Stimulated activated CD8-positive, alpha-beta memory T cell treated with anti-CD3 and anti-CD28 coated beads, Interleukin-2, amount 100 ng/mL, for 1 hour (primary cell): ENCODE measurements at regions not wholly inside any gene's neighbourhood (a gene's known extent, or its start where the extent isn't known, plus 50 kb on each side); places are given as distances from the start of the nearest gene placed in this dataset.

Experiments
- DNase-seq, 2 donors: peaks; one replicate each; pipeline ENCODE4 v3.0.0-alpha.2; 2020; ENCODE audit warnings: low read depth in 2 of 2

DNA sequence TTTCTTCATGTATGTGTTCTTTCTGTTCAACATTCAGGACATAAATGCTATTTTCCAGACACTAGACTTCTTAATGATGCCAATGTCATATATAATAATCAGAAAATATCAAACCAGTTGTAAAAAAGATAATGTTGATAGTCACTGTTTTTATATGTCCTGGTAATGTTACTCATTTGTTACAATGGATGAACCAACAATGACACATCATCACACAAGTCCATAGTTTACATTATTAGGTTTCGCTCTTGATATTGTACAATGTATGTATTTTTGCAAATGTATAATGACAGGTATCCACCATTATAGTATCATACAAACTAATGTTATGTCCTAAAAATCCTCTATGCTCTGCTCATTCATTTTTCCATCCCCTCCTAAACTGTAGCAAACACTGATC, 243.8 kb upstream of the CDIN1 start:
- DNase-seq: no peak

- DNase-seq: no peak
Measured at GRCh38 chr15:36344887-36345286, 234.5 kb upstream of the CDIN1 start.

DNA sequence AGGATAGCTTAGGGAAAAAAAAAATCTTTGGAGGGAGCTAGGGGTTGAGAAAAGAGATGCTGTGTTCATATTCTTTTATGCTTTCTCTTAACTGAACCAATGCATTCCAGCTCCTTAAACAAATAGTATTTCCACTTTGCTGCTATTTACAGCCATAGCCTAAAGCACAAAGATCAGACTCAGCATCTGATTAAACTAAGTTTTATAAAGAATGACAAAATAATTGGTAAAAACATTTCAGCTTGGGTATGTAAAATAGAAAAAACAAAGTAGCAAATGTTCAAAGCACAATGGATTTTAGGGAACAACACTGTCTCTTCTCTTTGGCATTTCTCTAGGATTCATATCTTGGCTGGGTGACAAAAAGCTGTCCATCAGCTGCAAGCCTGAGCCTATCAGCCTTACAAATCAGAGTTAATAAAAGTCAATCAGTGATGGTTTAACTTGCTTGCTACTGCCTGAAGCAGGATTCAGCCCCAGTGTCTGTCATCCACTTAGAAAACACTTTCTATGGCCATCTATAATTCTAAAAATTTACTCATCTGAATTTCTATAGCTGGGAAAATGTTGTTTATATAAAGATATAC, 232.1 kb upstream of the CDIN1 start:
- no peak for DNase-seq

DNA sequence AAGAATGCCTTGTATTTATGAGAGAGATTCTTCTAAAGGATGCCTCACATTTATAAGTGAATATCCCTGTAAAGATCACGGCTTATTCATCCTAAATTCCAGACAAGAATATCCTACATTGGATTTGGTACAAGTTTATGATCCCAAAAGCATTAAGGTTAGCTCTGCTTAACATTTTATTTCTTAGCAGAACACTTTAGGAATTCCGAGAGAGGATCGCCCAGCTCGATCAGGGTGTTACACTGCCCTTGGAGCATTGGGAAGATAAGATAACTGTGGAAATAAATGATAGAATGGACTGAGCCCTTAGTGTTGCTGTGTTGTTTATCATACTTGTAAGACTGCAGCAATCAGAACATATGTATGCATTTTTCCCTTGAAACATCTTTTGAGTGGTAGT, 223.0 kb upstream of the CDIN1 start:
- DNase-seq: no peak

DNA sequence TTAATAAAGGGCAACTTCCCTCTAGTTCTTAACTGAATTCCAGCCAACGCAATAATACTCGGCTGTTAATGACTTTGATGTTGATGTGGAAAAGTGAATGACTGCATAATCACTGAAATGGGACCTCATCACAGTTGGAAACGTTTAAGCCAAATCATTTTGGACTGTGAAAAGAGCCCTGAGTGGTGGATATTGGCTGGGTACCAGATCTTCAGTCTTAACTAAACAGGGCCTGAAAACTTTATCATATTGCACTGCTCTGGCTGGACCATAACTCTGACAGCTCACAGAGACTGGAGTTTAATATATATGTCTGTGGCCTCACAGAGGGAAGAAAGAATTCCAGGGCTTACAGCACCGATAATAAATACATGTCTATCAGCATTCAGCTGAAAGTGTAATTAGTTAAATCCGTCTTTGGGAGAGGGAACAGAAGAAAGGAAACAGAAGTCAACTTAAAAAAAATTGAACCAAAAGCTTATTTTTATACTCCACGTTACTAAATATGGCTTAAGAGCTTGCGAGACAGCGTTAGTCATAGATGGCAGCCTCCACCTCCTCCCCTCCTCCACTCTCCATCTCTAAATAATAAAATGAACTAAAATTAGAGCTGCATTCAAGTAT, 222.3 kb upstream of the CDIN1 start:
- DNase-seq: no peak

- DNase-seq: no peak
Measured at GRCh38 chr15:36358094-36358493, 221.3 kb upstream of the CDIN1 start.

DNA sequence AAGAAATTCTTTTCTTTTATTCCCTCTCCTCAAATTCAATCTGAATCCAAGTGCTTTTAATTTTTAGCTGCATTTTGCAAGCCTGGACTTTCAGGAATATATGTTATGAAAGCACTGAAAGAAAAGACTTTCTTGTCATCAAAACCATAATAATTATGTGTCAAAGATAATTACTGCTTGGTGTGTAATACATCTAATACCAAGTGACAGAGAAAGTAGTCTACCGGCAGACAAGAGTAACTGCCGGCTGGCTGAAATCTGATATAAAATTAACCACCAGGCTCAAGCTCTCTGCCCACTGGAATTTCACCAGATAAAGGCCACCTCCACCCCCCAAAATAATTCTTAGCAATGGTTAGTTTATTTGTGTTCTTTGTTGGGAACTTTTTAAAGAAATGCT, 220.9 kb upstream of the CDIN1 start:
- DNase-seq: no peak

DNA sequence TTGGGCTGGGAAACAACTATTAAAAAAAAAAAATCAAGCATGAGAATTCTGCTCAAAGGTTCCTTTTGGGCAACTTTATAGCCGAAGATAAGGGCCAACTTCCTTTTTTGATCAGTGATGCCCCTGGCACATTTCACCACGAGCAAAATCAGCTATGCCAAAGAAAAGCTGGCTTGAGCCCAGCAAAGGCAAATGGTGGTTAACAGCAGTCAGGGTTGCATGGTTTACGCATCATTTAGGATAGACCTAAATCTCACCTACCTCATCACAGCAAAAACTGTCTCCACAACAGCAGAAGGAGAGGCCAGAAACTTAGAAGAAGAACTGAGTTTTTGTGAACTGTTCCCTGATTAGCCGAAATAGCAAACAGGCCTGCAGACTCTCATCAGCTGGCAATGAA, 220.1 kb upstream of the CDIN1 start:
- DNase-seq: no peak

- no peak for DNase-seq
Measured at GRCh38 chr15:36361351-36361870, 218.0 kb upstream of the CDIN1 start.

DNA sequence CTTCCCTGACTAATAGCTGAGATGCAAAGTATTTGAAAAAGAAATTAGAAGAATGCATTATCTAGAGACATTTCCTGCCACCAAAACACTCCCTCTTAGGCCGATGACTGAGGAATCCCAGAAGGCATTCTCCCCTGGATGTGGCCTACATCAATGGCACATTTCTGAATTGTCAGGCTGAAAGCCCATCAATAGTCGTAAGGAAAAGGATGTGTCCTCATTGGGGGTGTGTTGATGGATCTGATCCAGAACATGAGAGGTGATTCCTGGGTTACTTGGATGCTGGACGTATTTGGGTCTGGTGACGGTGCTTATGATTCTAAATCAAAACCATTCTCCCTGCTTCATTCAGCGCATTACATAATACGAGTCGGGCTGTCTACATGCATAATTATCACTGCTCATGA, 216.9 kb upstream of the CDIN1 start:
- no peak for DNase-seq

DNA sequence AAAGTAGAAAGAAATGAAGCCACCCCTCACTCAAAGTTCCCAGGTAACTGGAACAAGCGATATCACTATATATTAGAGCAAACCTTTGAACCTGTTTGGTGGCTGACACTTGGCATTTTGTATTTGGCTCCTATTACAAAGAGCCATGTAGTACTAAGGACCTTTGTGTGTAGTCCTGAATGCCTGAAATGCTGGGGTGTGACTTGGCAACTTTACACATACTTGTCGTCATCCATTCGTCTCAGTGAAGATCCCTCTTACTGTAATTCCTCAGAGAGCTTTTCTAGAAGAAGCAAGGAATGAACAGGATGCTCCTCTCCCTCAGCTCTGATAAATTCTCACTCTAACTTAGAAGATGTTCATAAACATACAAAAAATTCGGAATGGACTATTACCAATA, 216.1 kb upstream of the CDIN1 start:
- no peak for DNase-seq

DNA sequence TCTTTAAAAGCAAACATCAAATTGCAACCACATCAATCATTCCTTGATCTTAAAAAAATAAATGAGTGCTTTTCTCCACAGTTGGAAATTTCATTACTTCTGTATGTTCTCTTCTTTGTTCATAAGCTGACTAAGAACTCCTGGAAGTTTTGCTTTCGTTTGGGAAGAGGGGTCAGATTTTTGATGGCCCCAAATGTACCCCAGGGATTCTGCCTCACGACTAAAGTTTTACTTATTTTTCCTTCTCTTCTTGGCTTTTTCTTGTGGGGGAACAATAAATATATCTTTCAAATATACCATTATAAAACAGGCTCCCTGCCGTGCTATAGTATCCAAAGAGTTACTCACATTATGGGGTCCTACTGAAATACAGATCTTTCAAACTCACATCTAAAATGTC, 215.0 kb upstream of the CDIN1 start:
- no peak for DNase-seq

DNA sequence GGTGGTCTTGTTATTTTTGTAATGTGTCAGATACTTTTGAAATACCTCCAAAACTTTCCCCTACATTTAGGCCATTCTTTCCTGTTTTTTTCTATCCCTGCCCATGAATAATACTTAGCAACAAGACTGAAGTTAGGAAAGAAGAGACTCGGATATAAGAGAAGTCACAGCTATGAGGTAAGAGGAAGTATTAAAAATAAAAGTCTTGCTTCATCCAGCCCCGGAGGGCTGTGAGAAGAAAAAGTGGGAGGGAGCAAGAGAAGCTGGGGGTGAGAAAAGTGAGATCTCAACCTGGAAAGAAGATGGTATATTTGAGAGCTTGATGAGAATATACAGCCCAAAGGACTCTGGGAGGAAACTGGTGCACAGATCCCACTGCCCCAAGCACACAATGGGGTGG, 213.5 kb upstream of the CDIN1 start:
- DNase-seq: no peak

DNA sequence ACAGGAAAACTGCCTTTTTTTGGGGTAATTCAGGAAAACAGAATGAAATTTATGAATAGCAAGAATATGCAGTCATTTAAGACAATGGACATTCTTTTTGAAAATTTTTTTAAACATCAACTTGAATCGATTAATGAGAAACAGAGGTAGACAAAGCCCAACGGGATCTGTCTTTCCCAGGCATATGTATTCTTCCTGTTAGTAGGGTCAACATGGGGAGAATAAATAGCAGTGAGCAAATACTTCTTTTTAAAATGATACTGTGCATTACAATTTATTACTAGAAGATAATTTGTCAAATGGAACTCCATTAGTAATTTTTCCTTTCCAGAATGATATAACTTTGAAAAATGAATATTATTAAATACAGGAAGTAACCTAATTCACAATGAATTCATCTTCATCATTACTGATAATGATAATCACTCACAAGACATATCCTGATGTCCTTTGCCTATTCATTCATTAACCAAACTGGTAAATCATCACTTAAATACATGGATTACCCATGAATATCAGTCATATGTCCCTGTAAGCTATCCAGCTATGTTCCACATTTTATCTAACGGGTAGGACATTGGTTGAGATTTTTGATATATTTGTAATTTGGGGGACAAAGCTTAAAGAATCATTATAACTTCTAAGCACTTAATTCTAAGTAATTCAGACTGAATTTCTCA, 209.2 kb upstream of the CDIN1 start:
- DNase-seq: no peak

DNA sequence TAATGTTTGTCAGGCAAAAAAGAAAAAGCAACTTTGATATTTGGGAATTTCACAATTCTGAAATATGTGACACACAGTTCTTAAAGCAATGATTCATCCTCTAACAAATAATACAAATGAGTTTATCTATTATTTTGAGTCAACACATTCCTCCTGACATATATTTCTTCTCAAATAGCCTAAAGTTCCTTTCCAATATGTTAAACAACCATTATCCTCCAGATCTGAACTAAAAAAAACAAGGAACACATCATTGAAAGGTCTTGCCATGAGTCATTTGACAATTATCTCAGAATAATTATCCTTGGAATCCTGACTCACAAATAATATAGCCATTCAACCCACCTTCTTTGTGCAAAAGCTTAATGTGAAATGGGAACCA, 208.7 kb upstream of the CDIN1 start:
- DNase-seq: no peak

- DNase-seq: no peak
Measured at GRCh38 chr15:36371509-36371908, 207.9 kb upstream of the CDIN1 start.

DNA sequence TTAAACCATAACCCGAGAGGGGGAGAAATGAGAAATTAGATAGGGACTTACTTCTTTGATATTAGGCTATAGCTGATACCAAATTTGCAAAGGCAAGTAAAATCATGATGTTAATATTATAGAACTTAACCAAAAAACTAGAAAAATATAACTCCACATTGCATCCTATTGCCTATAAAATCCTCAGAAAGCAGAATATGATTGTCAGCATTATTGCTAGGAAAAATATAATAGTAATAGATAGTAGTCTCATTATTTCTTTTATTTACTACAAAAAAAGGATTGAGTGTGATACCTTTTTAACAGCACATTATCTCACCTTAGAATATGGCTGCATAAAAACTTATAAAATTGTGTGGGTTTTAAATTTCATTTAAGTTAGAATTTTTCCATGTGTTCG, 206.5 kb upstream of the CDIN1 start:
- DNase-seq: no peak

DNA sequence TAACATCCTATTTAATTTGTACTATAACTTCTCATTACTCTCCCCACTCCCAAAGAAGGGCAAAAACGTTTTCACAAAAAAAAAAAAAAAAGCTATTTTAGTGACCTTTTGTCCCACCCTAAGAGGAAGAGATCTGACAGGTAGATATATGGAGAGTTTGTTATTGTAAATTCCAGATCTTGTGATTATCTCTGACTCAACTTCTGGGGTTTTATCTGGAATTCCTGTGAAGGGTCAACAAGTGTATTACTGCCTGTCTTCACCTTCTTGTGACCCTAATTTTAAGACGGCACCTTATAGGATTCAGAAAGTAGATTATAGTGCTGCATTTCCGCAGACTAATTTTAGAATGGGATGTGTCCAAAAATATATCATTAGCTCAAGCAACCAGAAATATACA, 205.9 kb upstream of the CDIN1 start:
- DNase-seq: no peak

DNA sequence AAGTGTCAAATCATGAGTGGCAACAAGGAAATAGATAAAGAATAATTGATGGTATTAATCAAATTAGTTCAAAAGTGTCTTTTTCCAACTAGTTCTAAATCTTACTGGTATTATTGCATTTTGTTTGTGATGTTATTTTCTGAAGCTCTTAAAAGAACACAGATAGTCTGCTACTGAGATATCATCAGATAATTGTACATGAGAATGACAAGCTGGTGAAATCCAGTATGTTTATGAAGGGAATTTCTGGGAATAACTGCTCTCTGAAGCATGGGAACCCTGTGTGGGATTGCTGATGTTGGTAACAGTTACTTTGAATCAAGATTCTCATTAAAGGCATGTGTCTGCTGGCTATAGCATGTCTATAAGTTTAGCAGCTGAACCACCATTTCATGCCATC, 190.3 kb upstream of the CDIN1 start:
- DNase-seq: no peak

DNA sequence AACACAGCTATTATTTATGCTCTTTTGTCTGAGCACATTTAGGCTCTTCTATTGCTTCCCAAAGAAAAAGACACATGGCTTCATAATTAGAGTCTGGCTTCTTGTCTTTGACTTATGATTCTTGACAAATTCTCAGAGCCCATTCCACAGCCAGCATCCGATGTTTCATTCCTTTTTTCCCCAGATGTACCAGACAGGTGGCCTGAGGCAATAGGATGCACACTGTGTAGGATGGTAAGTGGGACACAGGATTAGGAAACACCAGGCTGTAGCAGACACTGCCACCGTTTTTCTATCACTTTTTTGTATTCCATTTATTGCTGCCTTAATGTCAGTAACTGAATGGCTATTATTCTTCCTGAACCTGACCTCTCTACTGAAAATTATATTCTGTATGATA, 188.9 kb upstream of the CDIN1 start:
- DNase-seq: no peak

GRCh38 chr15:36392676-36393266, 186.7 kb upstream of the CDIN1 start:
- DNase-seq: no peak

DNA sequence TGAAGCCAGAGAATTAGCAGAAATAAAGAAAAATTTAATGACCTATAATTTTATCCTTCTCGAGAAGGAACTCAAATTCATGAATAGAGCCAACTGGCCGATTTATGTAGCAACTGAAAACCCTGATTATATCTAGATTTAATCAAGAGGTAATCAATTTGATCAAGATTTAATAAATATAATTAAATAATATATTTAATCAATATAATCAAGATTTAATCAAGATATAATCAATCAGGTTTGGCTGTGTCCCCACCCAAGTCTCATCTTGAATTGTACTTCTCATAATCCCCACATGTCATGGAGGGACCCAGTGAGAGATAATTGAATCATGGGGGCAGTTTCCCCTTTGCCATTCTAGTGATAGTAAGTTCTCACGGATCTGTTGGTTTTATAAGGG, 181.2 kb upstream of the CDIN1 start:
- DNase-seq: no peak

DNA sequence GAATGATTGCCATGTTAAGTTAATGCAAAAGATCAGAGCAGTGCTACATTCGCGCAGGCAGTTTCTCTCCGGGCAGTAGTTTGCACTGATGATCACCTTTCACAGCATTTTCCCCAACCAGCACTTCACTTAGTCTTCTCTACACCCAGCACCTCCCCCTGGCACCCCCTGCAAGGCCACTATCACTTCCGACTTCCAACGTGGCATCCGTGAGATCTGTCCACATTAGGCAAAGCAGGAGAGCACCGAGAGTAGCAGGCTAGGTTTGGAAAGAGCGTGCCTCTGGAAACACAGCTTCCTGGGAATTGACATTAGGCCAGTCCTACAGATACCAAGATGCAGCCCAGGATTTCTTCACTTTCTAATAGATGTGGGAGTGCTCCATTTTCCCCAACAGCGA, 180.2 kb upstream of the CDIN1 start:
- no peak for DNase-seq
